Spleen (tissue), 7 donors: ENCODE measurements at regions not wholly inside any gene's neighbourhood (a gene's known extent, or its start where the extent isn't known, plus 50 kb on each side); places are given as distances from the start of the nearest gene placed in this dataset.

Experiments used
- POLR2A ChIP-seq, 3 donors: fragments of 450-650 bp; IDR thresholded peaks; one replicate each; pipeline ENCODE4 v1.5.1; 2017; ENCODE audit warnings: antibody characterized with exemption in 3 of 3, mild to moderate bottlenecking in 1 of 3
- POLR2AphosphoS5 ChIP-seq, 3 donors: sonication (generic); formaldehyde crosslinking; IDR thresholded peaks; one replicate each; pipeline ENCODE4 v1.5.1; 2017; ENCODE audit warnings: antibody characterized with exemption in 3 of 3
- TF ChIP-seq, protein P1 (sequence below), 11 experiments: fragments of 200-600 bp in 7 of 11; fragments of 450-650 bp in 4 of 11; sonication (generic) in 4 of 11; IDR thresholded peaks in 8 of 11; conservative IDR thresholded peaks in 3 of 11; 1 replicate in 7 of 11; 2 replicates in 4 of 11; pipeline versions ENCODE4 v1.4.0 to v1.8.0; 2016 to 2021; ENCODE audit warnings: antibody characterized with exemption in 11 of 11, inconsistent platforms in 4 of 11, mild to moderate bottlenecking in 1 of 11
- donor health status: DM: no; HTN: no; CAD: no; lungs with moderate emphysema.
- donor health status: DM: no; HTN: no; CAD: no.
- donor health status: DM: no; HTN: no; CAD: no.

DNA sequence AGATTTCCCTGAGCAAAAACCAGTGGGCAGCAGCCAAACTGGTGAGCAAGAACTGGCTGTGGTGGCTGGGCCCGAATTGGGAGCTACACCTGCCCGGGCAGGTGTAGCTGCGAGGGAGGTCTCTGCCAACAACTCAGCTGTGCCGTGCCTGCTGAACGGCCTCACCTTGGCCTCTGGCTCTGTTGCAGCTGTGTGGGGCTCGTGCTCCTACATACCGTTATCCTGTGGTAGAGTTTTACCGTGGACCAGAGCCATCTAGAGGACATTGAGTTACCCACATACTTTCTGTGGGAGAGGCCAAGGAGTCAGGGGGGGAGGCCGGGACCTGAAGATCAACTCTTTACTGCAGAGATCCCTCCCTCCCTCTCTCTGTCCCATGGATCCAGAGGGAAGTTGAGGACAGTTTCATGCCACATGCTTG, 113.2 kb downstream of the TM9SF2 start:
- TF ChIP-seq, protein P1, sequence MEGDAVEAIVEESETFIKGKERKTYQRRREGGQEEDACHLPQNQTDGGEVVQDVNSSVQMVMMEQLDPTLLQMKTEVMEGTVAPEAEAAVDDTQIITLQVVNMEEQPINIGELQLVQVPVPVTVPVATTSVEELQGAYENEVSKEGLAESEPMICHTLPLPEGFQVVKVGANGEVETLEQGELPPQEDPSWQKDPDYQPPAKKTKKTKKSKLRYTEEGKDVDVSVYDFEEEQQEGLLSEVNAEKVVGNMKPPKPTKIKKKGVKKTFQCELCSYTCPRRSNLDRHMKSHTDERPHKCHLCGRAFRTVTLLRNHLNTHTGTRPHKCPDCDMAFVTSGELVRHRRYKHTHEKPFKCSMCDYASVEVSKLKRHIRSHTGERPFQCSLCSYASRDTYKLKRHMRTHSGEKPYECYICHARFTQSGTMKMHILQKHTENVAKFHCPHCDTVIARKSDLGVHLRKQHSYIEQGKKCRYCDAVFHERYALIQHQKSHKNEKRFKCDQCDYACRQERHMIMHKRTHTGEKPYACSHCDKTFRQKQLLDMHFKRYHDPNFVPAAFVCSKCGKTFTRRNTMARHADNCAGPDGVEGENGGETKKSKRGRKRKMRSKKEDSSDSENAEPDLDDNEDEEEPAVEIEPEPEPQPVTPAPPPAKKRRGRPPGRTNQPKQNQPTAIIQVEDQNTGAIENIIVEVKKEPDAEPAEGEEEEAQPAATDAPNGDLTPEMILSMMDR (IDR thresholded peaks at IDR 0.05 in 8 of 11, conservative IDR thresholded peaks at IDR 0.05 in 3 of 11), result peak in 5 of 11 experiments; percentile 13 to 40 (median 22)
- TF ChIP-seq POLR2AphosphoS5 (IDR thresholded peaks at IDR 0.05) (no peak), POLR2A (IDR thresholded peaks at IDR 0.05) (no peak)
